Kidney (tissue), 13 donors: ENCODE measurements at regions not wholly inside any gene's neighbourhood (a gene's known extent, or its start where the extent isn't known, plus 50 kb on each side); places are given as distances from the start of the nearest gene placed in this dataset.

Experiments
- DNase-seq, 5 donors: peaks; one replicate each; pipeline ENCODE4 v3.0.0-alpha.2; 2013 to 2020
- FAIRE-seq: peaks from 2 replicates; lab custom pipeline; 2012; peaks lifted over from hg19 to GRCh38; lab: Jason Lieb, UNC
- H3K27ac ChIP-seq, 2 donors: one replicate each; pipeline ENCODE4 v1.7.0; 2013; ENCODE audit warnings: low read depth in 2 of 2, low read length in 2 of 2, inconsistent platforms in 1 of 2
- H3K27me3 ChIP-seq: one replicate; pipeline ENCODE4 v1.7.1; 2013; ENCODE audit warnings: low read length, inconsistent platforms; ENCODE audit not compliant: control insufficient read depth, insufficient read depth
- H3K36me3 ChIP-seq, 3 donors: one replicate each; pipeline versions ENCODE4 v1.7.0 to v1.7.1; 2013; ENCODE audit warnings: low read length in 3 of 3, control low read depth in 1 of 3, inconsistent platforms in 1 of 3; ENCODE audit not compliant: insufficient read depth in 3 of 3, control insufficient read depth in 2 of 3
- H3K4me1 ChIP-seq, 3 donors: one replicate each; pipeline versions ENCODE4 v1.7.0 to v1.7.1; 2013; ENCODE audit warnings: low read length in 3 of 3, inconsistent platforms in 1 of 3, low read depth in 1 of 3; ENCODE audit not compliant: control insufficient read depth in 2 of 3, insufficient read depth in 2 of 3
- H3K4me3 ChIP-seq, 3 donors: one replicate each; pipeline versions ENCODE4 v1.7.0 to v1.8.1; 2013; ENCODE audit warnings: low read length in 3 of 3, control low read depth in 1 of 3, inconsistent platforms in 1 of 3
- H3K9ac ChIP-seq, 3 donors: one replicate each; pipeline versions ENCODE4 v1.7.0 to v1.7.1; 2013; ENCODE audit warnings: low read length in 3 of 3, control low read depth in 1 of 3, inconsistent platforms in 1 of 3
- H3K9me3 ChIP-seq, 3 donors: one replicate each; pipeline versions ENCODE4 v1.7.0 to v1.7.1; 2013; ENCODE audit warnings: low read length in 3 of 3, control low read depth in 1 of 3, inconsistent platforms in 1 of 3; ENCODE audit not compliant: control insufficient read depth in 2 of 3, insufficient read depth in 1 of 3
- intact Hi-C: fragments of 100-400 bp; cut with DNase I; formaldehyde crosslinking; loops from one replicate; pipeline ENCODE4 v1.11.1; 2022
- TF ChIP-seq, protein P1 (sequence below): IDR thresholded peaks from 3 replicates; pipeline ENCODE4 v1.5.1; 2012; ENCODE audit warnings: mild to moderate bottlenecking, moderate library complexity, borderline replicate concordance; ENCODE audit not compliant: insufficient read depth; ENCODE audit errors: extremely low read depth
- donor health status: control.
- donor health status: control.
- donor health status: control.
- donor health status: control.
- donor health status: control.
- donor health status: DM: yes; HTN: yes; CAD: no.
- donor health status: Normal renal cell carcinoma (clear cell type).

DNA sequence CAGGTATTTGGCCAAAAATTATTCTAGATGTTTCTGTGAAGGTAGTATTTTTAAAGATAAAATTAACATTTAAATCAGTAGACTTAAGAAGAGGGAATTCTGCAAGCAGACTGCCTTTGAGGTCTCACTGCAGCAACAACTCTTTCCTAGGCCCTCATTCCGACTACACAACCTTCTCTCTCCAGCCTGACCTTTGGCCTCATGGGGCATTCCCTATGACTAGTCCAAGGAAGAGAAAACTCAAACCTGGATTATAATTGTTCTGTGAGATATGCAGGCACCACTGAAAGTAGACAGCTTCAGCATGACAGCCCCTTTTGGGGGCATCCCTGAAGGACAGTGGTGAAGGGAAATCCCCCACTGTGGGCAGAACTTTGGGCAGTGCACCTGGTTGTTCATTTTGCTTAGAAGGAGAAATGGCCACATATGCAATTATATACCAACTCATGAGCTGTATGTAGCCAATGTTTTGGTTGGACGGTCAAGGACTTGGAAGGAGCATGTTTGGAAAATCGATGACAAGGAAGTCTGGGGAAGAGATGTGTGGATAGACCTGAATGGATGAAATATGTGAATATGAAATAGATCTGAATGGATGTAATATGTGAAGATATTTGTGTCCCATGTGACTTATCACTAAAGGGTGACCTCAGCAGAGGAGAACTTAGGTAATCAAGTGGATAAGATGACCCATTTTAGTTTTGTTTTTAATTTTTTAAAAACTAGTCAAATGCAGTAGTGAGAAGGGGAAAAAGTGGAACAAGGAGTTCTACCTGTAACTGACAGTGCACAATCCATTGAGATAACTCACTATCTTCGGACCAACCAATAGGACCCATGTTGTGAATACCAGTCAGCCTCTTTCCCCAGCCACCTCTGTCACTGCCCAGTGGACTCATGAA is 233.3 kb upstream of the FOXN3 start:
- intact Hi-C loops: no loop called here
- H3K27ac ChIP-seq: no peak overlapping the region
- H3K36me3 ChIP-seq: no peaks in the 10 kb centered on the region
- FAIRE-seq (no peak), DNase-seq (no peak)
- H3K9ac ChIP-seq: no peak overlapping the region
- H3K9me3 ChIP-seq: no peaks in the 10 kb centered on the region
- H3K27me3 ChIP-seq: no peaks in the 10 kb centered on the region
- H3K4me3 ChIP-seq: no peak overlapping the region
- TF ChIP-seq, protein P1, sequence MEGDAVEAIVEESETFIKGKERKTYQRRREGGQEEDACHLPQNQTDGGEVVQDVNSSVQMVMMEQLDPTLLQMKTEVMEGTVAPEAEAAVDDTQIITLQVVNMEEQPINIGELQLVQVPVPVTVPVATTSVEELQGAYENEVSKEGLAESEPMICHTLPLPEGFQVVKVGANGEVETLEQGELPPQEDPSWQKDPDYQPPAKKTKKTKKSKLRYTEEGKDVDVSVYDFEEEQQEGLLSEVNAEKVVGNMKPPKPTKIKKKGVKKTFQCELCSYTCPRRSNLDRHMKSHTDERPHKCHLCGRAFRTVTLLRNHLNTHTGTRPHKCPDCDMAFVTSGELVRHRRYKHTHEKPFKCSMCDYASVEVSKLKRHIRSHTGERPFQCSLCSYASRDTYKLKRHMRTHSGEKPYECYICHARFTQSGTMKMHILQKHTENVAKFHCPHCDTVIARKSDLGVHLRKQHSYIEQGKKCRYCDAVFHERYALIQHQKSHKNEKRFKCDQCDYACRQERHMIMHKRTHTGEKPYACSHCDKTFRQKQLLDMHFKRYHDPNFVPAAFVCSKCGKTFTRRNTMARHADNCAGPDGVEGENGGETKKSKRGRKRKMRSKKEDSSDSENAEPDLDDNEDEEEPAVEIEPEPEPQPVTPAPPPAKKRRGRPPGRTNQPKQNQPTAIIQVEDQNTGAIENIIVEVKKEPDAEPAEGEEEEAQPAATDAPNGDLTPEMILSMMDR: no peak
- no peaks in the 10 kb centered on the region for H3K4me1 ChIP-seq

DNA sequence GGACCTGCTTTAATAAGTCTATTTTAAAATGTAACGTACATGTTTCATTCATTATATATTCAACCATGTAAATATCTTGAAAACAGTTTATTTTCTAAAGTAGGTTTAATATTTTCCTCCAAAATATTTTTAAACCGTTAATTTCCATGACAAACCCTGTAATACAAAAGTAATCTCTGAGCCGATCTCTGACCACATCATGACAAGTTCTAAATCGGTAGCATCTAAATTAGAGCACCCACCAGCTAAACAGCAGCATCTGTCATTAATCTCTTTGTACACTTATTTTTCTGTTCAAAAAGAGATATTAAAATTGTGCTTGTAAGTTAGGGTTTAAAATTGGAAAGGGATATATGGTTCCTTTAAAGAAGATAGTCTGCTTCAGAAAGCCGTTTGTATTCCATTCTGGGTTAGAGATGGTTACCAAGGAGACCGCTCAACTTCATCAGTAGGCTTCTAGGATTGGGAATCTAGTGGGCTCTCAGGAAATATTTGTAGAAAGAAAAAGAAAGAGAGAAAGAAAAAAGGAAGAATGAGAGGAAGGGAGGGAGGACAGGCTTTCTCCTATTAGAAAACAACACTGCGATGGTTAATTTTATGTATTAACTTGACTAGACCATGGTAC is 232.5 kb upstream of the FOXN3 start:
- intact Hi-C loops: no loop called here
- no peak for FAIRE-seq
- H3K4me3 ChIP-seq: no peak overlapping the region

DNA sequence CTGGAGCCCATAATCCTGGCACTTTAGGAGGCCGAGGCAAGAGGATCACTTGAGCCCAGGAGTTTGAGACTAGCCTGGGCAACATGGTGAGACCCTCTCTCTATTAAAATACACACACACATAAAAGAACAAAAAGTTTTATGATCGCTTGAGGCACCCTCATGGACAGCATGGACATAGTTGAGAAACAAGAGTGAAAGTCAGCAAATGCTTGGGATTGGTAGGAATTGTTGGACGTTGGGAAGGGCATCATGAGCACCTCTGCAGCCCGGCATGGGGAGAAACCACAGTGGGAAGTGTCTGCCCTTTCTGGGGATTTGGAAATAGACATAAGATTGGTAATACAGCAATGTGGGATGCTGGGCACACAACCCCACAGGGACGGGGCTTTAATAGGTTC is 231.9 kb upstream of the FOXN3 start:
- DNase-seq (no peak), FAIRE-seq (no peak)
- no peaks in the 10 kb centered on the region for H3K4me1 ChIP-seq
- TF ChIP-seq, protein P1: no peak
- H3K9ac ChIP-seq: no peak overlapping the region
- no peak overlapping the region for H3K27ac ChIP-seq
- no peaks in the 10 kb centered on the region for H3K36me3 ChIP-seq
- no peaks in the 10 kb centered on the region for H3K27me3 ChIP-seq
- H3K9me3 ChIP-seq: no peaks in the 10 kb centered on the region
- H3K4me3 ChIP-seq: no peak overlapping the region
- intact Hi-C loops: no loop called here

More for the DNA sequence above, 232.5 kb upstream of the FOXN3 start:
- TF ChIP-seq, protein P1: no peak
- no peaks in the 10 kb centered on the region for H3K36me3 ChIP-seq
- DNase-seq: no peak
- H3K4me1 ChIP-seq: no peaks in the 10 kb centered on the region
- H3K27me3 ChIP-seq: no peaks in the 10 kb centered on the region
- no peaks in the 10 kb centered on the region for H3K9me3 ChIP-seq
- H3K9ac ChIP-seq: no peak overlapping the region
- no peak overlapping the region for H3K27ac ChIP-seq
